GM19467 (cell line): ENCODE measurements at regions not wholly inside any gene's neighbourhood (a gene's known extent, or its start where the extent isn't known, plus 50 kb on each side); places are given as distances from the start of the nearest gene placed in this dataset.
"Not testable (repeated sequence)": the region's sequence is repeated elsewhere in the genome, so short reads cannot be mapped to it uniquely, and the experiment has no call there.

ENCODE experiments used
- ATAC-seq: cut with Tn5 transposase; IDR thresholded peaks from one replicate; pipeline ENCODE4 v1.9.1; 2021; ENCODE audit warnings: mild to moderate bottlenecking, moderate library complexity; ENCODE audit not compliant: unreplicated experiment

DNA sequence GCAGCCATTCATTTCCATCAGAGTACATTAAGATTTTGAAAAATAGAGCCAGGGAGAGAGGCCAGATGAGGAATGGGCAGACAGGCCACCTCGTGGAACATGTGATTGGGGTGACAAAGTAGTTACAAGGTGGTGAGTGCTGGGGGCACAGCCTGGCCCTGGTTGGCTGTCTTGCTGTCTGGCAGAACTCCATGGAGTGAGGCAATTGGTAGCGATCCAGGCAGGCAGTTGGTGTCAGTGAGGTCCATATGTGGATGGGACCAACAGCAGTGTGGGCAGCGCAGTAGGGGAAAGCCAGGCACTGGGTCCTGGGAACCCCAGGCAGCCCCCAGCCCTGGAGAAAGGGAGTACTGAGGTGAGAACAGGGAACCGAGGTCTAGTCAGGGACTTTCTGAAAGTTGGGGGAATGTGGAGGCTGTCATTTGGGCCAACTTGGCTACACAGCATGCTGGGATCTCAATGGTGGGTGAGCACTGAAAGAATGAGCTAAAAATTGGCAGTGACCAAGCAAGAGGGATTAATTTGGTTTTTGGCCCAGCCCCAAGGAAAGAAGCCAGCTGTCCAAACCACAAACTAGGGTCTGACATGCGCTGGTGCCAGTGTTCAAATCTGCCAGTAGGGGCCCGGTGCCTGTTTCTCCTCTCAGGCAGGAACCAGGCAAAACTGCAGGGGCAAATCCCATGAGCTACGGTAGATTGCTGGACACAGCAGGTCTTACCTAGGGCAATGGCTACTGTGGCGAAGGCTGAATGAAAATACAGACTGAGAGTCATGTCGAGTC, 61.4 kb upstream of the E2F3 start:
- ATAC-seq: no peak

DNA sequence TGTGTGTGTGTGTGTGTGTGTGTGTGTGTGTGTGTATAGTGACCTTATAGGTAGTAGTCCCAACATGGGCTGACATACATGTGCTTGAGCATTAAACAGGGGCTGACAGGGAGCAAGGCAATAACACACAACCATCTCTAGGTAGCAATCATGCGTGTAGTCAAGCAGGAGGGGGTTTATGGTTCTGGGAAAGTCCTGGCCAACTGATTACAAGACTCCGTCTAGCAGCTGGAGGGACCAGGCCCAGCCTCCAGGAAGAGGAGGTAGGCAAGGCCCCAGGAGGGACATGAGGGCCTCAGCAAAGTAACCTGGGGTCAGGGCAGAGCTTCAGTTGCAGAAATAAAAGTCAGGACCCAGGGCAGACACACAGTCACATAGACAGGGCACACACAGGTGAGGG, 60.6 kb upstream of the E2F3 start:
- no peak for ATAC-seq

DNA sequence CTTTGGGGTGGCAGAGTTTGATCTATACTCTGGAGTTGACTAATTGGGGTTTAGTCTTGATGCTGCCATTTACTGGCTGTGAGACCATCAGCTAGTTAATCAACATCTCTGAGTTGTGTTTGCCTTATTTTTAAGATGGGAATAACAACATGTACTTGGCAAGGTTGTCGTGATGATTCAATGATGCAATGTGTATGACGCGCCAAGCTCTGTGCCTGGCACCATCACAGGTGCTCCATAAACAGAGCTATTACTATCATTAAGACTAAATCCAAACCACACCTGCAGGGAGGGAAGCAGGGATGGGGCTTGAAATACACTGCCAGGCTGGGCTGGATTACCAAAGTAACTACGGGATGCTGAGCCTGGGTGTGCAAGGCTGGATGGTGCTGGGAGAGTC, 60.1 kb upstream of the E2F3 start:
- no peak for ATAC-seq

DNA sequence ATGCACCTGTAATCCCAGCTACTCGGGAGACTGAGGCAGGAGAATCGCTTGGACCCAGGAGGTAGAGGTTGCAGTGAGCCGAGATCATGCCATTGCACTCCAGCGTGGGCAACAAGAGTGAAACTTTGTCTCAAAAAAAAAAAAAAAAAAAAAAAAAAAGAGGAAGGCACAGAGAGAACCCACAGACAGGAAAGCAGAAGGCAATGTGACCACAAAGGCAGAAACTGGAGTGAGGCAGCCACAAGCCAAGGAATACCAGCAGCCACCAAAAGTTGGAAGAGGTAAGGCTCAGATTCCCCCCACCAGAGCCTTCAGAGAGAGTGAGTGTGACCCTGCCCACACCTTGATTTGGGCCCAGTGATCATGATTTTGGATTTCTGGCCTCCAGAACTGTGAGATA, 54.7 kb upstream of the E2F3 start:
- ATAC-seq: not testable (repeated sequence)

DNA sequence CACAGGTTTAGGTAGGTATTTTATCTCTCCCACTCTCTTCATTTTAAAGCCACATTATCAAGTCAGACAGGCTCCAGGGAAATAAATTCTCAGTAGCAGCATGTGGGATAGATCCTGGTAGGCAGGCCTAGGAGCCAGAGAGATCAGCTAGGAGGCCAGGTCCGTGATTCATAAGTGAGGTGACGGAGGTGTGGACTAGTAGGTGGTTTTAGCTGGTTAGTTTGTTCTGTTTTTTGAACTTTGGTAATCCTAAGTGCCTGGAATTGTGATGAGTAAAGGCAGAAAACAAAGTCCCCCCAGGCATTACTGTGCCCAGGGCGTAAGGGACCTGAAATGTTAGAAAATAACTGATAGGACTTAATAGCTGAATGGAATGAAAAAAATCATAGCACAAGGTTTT, 53.6 kb upstream of the E2F3 start:
- ATAC-seq: no peak

DNA sequence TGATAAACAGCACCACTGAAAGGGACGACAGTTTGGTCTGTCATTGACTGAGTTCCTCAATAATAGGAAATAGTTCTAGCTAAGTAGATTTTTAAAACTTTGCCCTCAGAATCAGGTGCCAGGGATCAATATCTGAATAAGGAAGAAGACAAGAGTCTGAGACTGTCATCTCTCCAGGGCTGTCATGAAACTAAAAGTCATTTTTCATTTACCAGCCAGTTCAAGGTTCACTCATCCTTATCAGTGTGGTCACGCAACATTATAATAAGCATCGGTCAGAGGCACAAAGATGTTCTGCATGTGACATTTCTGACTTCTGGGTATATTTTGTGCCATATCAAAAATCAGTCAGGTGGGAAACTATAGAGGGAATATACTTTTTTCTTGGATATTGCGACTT, 52.5 kb upstream of the E2F3 start:
- ATAC-seq: no peak

DNA sequence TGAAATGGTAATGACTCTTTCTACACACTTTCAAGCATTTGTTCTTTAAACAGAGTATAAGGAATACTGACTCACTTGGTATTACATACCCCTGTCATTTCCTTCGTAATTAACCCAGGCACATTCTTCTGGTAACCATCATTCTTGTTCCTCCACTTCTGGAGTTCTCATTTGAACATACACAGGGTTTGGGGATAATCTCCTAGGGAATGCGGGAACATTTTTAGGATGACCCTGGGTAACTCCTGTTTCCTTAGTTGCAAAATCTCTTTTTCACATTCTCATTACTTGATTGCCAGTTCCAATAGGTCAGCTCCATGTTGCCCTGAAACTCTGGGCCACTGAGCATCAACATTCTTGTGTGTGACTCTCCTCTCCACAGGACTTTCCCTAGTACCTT, 51.5 kb upstream of the E2F3 start:
- ATAC-seq: no peak

DNA sequence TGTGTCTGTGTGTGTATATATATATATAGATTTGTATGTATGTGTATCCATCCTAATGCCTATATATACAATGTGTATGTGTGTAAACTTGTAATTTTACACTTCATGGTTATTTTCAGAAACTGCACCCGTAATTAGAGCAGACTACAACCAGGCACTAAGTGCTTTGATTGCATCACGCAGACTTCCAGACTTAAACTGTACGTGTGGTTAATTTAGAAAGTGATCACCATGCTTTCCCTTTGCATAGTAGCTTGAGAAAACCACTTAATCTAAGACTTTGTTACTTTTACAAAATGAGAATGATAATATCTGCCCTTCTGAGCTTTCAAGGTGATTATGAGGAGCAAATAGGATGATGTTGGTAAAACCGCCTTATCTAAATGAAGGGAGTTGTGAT, 50.1 kb upstream of the E2F3 start:
- ATAC-seq: no peak
